ENCODE measurements at regions not wholly inside any gene's neighbourhood (a gene's known extent, or its start where the extent isn't known, plus 50 kb on each side); places are given as distances from the start of the nearest gene placed in this dataset.

GRCh38 chr1:226481133-226481532, 67.4 kb upstream of the STUM start:
- TF ChIP-seq AFF4 (CRISPR knock-in tag; IDR thresholded peaks at IDR 0.05; ENCODE audit: borderline replicate concordance) (no peak), PREB (CRISPR knock-in tag; IDR thresholded peaks at IDR 0.05; ENCODE audit: borderline replicate concordance) (no peak), HMGXB4 (CRISPR knock-in tag; IDR thresholded peaks at IDR 0.05) (no peak), SOX15 (CRISPR knock-in tag; IDR thresholded peaks at IDR 0.05) (no peak), GABPB1 (CRISPR knock-in tag; IDR thresholded peaks at IDR 0.05) (no peak), MAX (CRISPR knock-in tag; IDR thresholded peaks at IDR 0.05) (no peak), GRHL2 (CRISPR knock-in tag; IDR thresholded peaks at IDR 0.05; ENCODE audit: insufficient replicate concordance, severe bottlenecking) (no peak), ZBTB43 (CRISPR knock-in tag; IDR thresholded peaks at IDR 0.05) (no peak), SMAD4 (CRISPR knock-in tag; IDR thresholded peaks at IDR 0.05) (no peak), ZNF512 (CRISPR knock-in tag; IDR thresholded peaks at IDR 0.05; ENCODE audit: borderline replicate concordance) (no peak), OVOL2 (CRISPR knock-in tag; IDR thresholded peaks at IDR 0.05; ENCODE audit: borderline replicate concordance) (no peak), KAT7 (CRISPR knock-in tag; IDR thresholded peaks at IDR 0.05; ENCODE audit: borderline replicate concordance) (no peak), RELA (CRISPR knock-in tag; IDR thresholded peaks at IDR 0.05; ENCODE audit: borderline replicate concordance) (no peak), PRDM15 (CRISPR knock-in tag; IDR thresholded peaks at IDR 0.05) (no peak), SMAD3 (CRISPR knock-in tag; IDR thresholded peaks at IDR 0.05; ENCODE audit: borderline replicate concordance) (no peak)
- Mint-ChIP-seq H3K4me1 (no peaks in the 10 kb centered on the region), H3K27ac (no peak overlapping the region), H3K4me3 (no peak overlapping the region), H3K36me3 (no peaks in the 10 kb centered on the region), H3K27me3 (ENCODE audit: low read depth) (no peaks in the 10 kb centered on the region), H3K9me3 (no peaks in the 10 kb centered on the region)
- POLR2A ChIA-PET, result no interaction called here
- no peak for ATAC-seq
- CTCF ChIA-PET, result interaction anchor here (1.2 to 3.0 kb wide), 3 partner anchors 10 to 127 kb away, joined by 3 to 14 read pairs (median 3); no protein-coding TSS in a partner anchor
- DNase-seq (ENCODE audit: low spot score), result no peak

Data from WTC11 (cell line).